Fibroblast of lung (primary cell): ENCODE measurements at regions not wholly inside any gene's neighbourhood (a gene's known extent, or its start where the extent isn't known, plus 50 kb on each side); places are given as distances from the start of the nearest gene placed in this dataset.

Experiments used
- DNase-seq, 2 donors: peaks; one replicate each; pipeline versions ENCODE4 v3.0.0 to v3.0.0-alpha.2; 2010; ENCODE audit warnings: low read depth in 2 of 2
- H2AFZ ChIP-seq: 2 replicates; pipeline ENCODE4 v1.5.1; 2012; ENCODE audit warnings: low read length, control low read depth, inconsistent platforms
- H3K27ac ChIP-seq: 2 replicates; pipeline ENCODE4 v1.5.1; 2011; ENCODE audit warnings: low read length, control low read depth; ENCODE audit not compliant: insufficient read depth
- H3K27me3 ChIP-seq: 2 replicates; pipeline ENCODE4 v1.5.1; 2011; ENCODE audit warnings: mild to moderate bottlenecking, low read length; ENCODE audit not compliant: control insufficient read depth, insufficient read depth
- H3K36me3 ChIP-seq: 2 replicates; pipeline ENCODE4 v1.5.1; 2011; ENCODE audit warnings: low read length; ENCODE audit not compliant: control insufficient read depth, insufficient read depth
- H3K4me1 ChIP-seq: 2 replicates; pipeline ENCODE4 v1.5.1; 2011; ENCODE audit warnings: low read length; ENCODE audit not compliant: control insufficient read depth, insufficient read depth; ENCODE audit errors: extremely low read depth
- H3K4me2 ChIP-seq: 2 replicates; pipeline ENCODE4 v1.5.1; 2011; ENCODE audit warnings: low read length, control low read depth; ENCODE audit not compliant: insufficient read depth; ENCODE audit errors: extremely low read depth
- H3K4me3 ChIP-seq, 4 experiments: fragments of 200-600 bp in 1 of 4; sonication (generic) in 1 of 4; replicated peaks in 1 of 4; 2 replicates each; pipeline ENCODE4 v1.5.1; 2011 to 2016; ENCODE audit warnings: low read length in 4 of 4, low read depth in 3 of 4, mild to moderate bottlenecking in 3 of 4, control low read depth in 2 of 4, inconsistent platforms in 1 of 4, mixed read lengths in 1 of 4; ENCODE audit not compliant: insufficient read depth in 1 of 4; ENCODE audit errors: control extremely low read depth in 1 of 4
- H3K79me2 ChIP-seq: 2 replicates; pipeline ENCODE4 v1.5.1; 2012; ENCODE audit warnings: mild to moderate bottlenecking, low read length, inconsistent platforms; ENCODE audit not compliant: control insufficient read depth, insufficient read depth
- H3K9ac ChIP-seq: 2 replicates; pipeline ENCODE4 v1.5.1; 2011; ENCODE audit warnings: mild to moderate bottlenecking, low read length, control low read depth; ENCODE audit not compliant: insufficient read depth
- H3K9me3 ChIP-seq: 2 replicates; pipeline ENCODE4 v1.5.1; 2012; ENCODE audit warnings: low read depth, low read length; ENCODE audit not compliant: control insufficient read depth, insufficient read depth
- H4K20me1 ChIP-seq: 2 replicates; pipeline ENCODE4 v1.5.1; 2011; ENCODE audit warnings: low read length; ENCODE audit not compliant: control insufficient read depth, insufficient read depth; ENCODE audit errors: extremely low read depth
- CTCF ChIP-seq, 2 donors: IDR thresholded peaks in 1 of 2; conservative IDR thresholded peaks in 1 of 2; 1 replicate in 1 of 2; 2 replicates in 1 of 2; pipeline ENCODE4 v1.5.1; 2011 to 2012; ENCODE audit warnings: low read length in 2 of 2, control low read depth in 1 of 2, inconsistent platforms in 1 of 2, low read depth in 1 of 2, mild to moderate bottlenecking in 1 of 2
- EZH2 ChIP-seq: IDR thresholded peaks from 2 replicates; pipeline ENCODE4 v1.5.1; 2012; ENCODE audit warnings: low read length, control low read depth, mild to moderate bottlenecking; ENCODE audit errors: missing control alignments

GRCh38 chr6:22007469-22007868, 289.4 kb downstream of the PRL start:
- no peaks in the 10 kb centered on the region for H3K36me3 ChIP-seq
- H3K79me2 ChIP-seq: no peaks in the 10 kb centered on the region
- no peak for TF ChIP-seq EZH2
- no peak for TF ChIP-seq CTCF (conservative IDR thresholded peaks at IDR 0.05 in 1 of 2, IDR thresholded peaks at IDR 0.05 in 1 of 2; ENCODE audit: low read depth in 1 of 2, low read length in 2 of 2)
- no peaks in the 10 kb centered on the region for H3K27me3 ChIP-seq
- H4K20me1 ChIP-seq: no peaks in the 10 kb centered on the region
- no peak overlapping the region for H2AFZ ChIP-seq
- no peak for DNase-seq
- no peak overlapping the region for H3K9ac ChIP-seq
- H3K4me1 ChIP-seq: no peaks in the 10 kb centered on the region
- no peak overlapping the region for H3K4me2 ChIP-seq
- no peaks in the 10 kb centered on the region for H3K9me3 ChIP-seq
- no peak overlapping the region for H3K4me3 ChIP-seq
- H3K27ac ChIP-seq: no peak overlapping the region

GRCh38 chr6:22008248-22008836, 288.5 kb downstream of the PRL start:
- no peak overlapping the region for H3K9ac ChIP-seq
- H3K27ac ChIP-seq: no peak overlapping the region
- TF ChIP-seq CTCF (conservative IDR thresholded peaks at IDR 0.05 in 1 of 2, IDR thresholded peaks at IDR 0.05 in 1 of 2; ENCODE audit: low read depth in 1 of 2, low read length in 2 of 2) (no peak), EZH2 (no peak)
- no peak overlapping the region for H3K4me3 ChIP-seq
- H3K4me1 ChIP-seq: no peaks in the 10 kb centered on the region
- H3K27me3 ChIP-seq: no peaks in the 10 kb centered on the region
- H4K20me1 ChIP-seq: no peaks in the 10 kb centered on the region
- DNase-seq: peak in 1 of 2 donors; percentile 73
- H2AFZ ChIP-seq: no peak overlapping the region
- H3K36me3 ChIP-seq: no peaks in the 10 kb centered on the region
- H3K9me3 ChIP-seq: no peaks in the 10 kb centered on the region
- H3K79me2 ChIP-seq: no peaks in the 10 kb centered on the region
- no peak overlapping the region for H3K4me2 ChIP-seq

GRCh38 chr6:22010102-22010501, 286.7 kb downstream of the PRL start:
- Histone ChIP-seq H3K27ac (no peak overlapping the region), H3K9me3 (no peaks in the 10 kb centered on the region), H3K4me3 (no peak overlapping the region), H2AFZ (no peak overlapping the region), H3K27me3 (no peaks in the 10 kb centered on the region), H3K36me3 (no peaks in the 10 kb centered on the region), H3K79me2 (no peaks in the 10 kb centered on the region), H3K4me1 (no peaks in the 10 kb centered on the region), H3K4me2 (no peak overlapping the region), H4K20me1 (no peaks in the 10 kb centered on the region), H3K9ac (no peak overlapping the region)
- no peak for TF ChIP-seq CTCF (conservative IDR thresholded peaks at IDR 0.05 in 1 of 2, IDR thresholded peaks at IDR 0.05 in 1 of 2; ENCODE audit: low read depth in 1 of 2, low read length in 2 of 2)
- no peak for DNase-seq
